CD4-positive, alpha-beta T cell treated with Interleukin-4 for 1 hour (primary cell): ENCODE measurements at regions not wholly inside any gene's neighbourhood (a gene's known extent, or its start where the extent isn't known, plus 50 kb on each side); places are given as distances from the start of the nearest gene placed in this dataset.

Experiments
- DNase-seq, 2 donors: peaks; one replicate each; pipeline ENCODE4 v3.0.0-alpha.2; 2020 to 2022

- no peak for DNase-seq
These were observed 486.0 kb downstream of the MAFB start for GRCh38 chr20:40203032-40203431.

GRCh38 chr20:40197691-40198090 lies 491.3 kb downstream of the MAFB start:
- DNase-seq = no peak

- DNase-seq = no peak
These were observed 492.1 kb downstream of the MAFB start for GRCh38 chr20:40196846-40197436.

GRCh38 chr20:40195742-40196141 lies 493.3 kb downstream of the MAFB start:
- no peak for DNase-seq

GRCh38 chr20:40192529-40192928 lies 496.5 kb downstream of the MAFB start:
- DNase-seq = no peak

- DNase-seq = no peak
These were observed 497.0 kb downstream of the MAFB start for GRCh38 chr20:40192081-40192480.

GRCh38 chr20:40191573-40191972 lies 497.5 kb downstream of the MAFB start:
- DNase-seq = no peak

- no peak for DNase-seq
These were observed 499.4 kb downstream of the MAFB start for GRCh38 chr20:40189621-40190020.

- DNase-seq = no peak
These were observed 500.7 kb downstream of the MAFB start for GRCh38 chr20:40188319-40188718.

- no peak for DNase-seq
These were observed 502.2 kb downstream of the MAFB start for GRCh38 chr20:40186826-40187225.

- no peak for DNase-seq
These were observed 507.4 kb downstream of the MAFB start for GRCh38 chr20:40181676-40182075.

- DNase-seq = no peak
These were observed 512.8 kb downstream of the MAFB start for GRCh38 chr20:40176098-40176841.

- no peak for DNase-seq
These were observed 513.7 kb downstream of the MAFB start for GRCh38 chr20:40175296-40175695.

- DNase-seq = no peak
These were observed 515.2 kb downstream of the MAFB start for GRCh38 chr20:40173872-40174271.

GRCh38 chr20:40168981-40169620 lies 519.9 kb downstream of the MAFB start:
- no peak for DNase-seq

- no peak for DNase-seq
These were observed 527.6 kb downstream of the MAFB start for GRCh38 chr20:40161391-40161790.

- DNase-seq = peak; percentile 9 to 34
These were observed 528.9 kb downstream of the MAFB start for GRCh38 chr20:40160097-40160550.

- no peak for DNase-seq
These were observed 529.8 kb downstream of the MAFB start for GRCh38 chr20:40159276-40159675.

GRCh38 chr20:40156600-40157317 lies 532.3 kb downstream of the MAFB start:
- no peak for DNase-seq

- no peak for DNase-seq
These were observed 534.5 kb downstream of the MAFB start for GRCh38 chr20:40154514-40154913.

GRCh38 chr20:40148886-40149285 lies 540.1 kb downstream of the MAFB start:
- no peak for DNase-seq

- DNase-seq = no peak
These were observed 543.0 kb downstream of the MAFB start for GRCh38 chr20:40146071-40146470.

GRCh38 chr20:40144581-40144980 lies 544.5 kb downstream of the MAFB start:
- DNase-seq = no peak

GRCh38 chr20:40134176-40134575 lies 554.9 kb downstream of the MAFB start:
- no peak for DNase-seq
